K562 (cell line): ENCODE measurements at regions not wholly inside any gene's neighbourhood (a gene's known extent, or its start where the extent isn't known, plus 50 kb on each side); places are given as distances from the start of the nearest gene placed in this dataset.

Source experiments
- ATAC-seq: fragments of 200-7000 bp; cut with Tn5 transposase; 3 replicates; pipeline ENCODE4 v1.9.1; 2020; ENCODE audit warnings: moderate library complexity
- BruUV-seq: library from RNA; stranded (reverse); fragments of 400-500 nt; replicated peaks from 2 replicates; lab custom pipeline; 2021; lab: Mats Ljungman, UMichigan
- CTCF ChIA-PET: fragments of 300-600 bp; formaldehyde crosslinking; extraction: SDS; loops from one replicate; lab custom pipeline; 2021; ENCODE audit warnings: low intra/inter-chr PET ratio; lab: Yijun Ruan, JAX
- POLR2A ChIA-PET: fragments of 300-600, 350-650 bp; sonication (Branson Sonifier 250); formaldehyde crosslinking; extraction: SDS; loops from one replicate; lab custom pipeline; 2021; ENCODE audit warnings: antibody characterized with exemption, inconsistent platforms; lab: Yijun Ruan, JAX
- DNase-seq, 4 experiments: peaks; one replicate each; pipeline versions ENCODE4 v3.0.0 to v3.0.0-alpha.2; 2011 to 2018; ENCODE audit warnings: low spot score in 3 of 4, mixed read lengths in 3 of 4; ENCODE audit errors: extremely low read depth in 1 of 4
- FAIRE-seq: peaks from 2 replicates; lab custom pipeline; 2011; peaks lifted over from hg19 to GRCh38; lab: Jason Lieb, UNC
- H2AFZ ChIP-seq: 2 replicates; pipeline ENCODE4 v1.6.0; 2011; ENCODE audit warnings: low read depth, low read length, control low read depth, inconsistent platforms
- H3K27ac ChIP-seq: fragments of 200-600 bp; 3 replicates; pipeline ENCODE4 v1.8.0; 2011; ENCODE audit warnings: low read depth, mild to moderate bottlenecking, control low read depth, inconsistent platforms, low read length, moderate library complexity, mixed read lengths; ENCODE audit errors: extremely low read depth
- H3K27me3 ChIP-seq, 2 experiments: fragments of 300-600 bp in 1 of 2; 2 replicates in 1 of 2; 3 replicates in 1 of 2; pipeline versions ENCODE4 v1.6.0 to v1.8.0; 2011; ENCODE audit warnings: inconsistent platforms in 2 of 2, low read length in 2 of 2, mild to moderate bottlenecking in 1 of 2, mixed read lengths in 1 of 2, moderate library complexity in 1 of 2; ENCODE audit not compliant: control insufficient read depth in 2 of 2, insufficient read depth in 2 of 2
- H3K36me3 ChIP-seq: fragments of 300-600 bp; 3 replicates; pipeline ENCODE4 v1.8.0; 2011; ENCODE audit warnings: mild to moderate bottlenecking, low read length, inconsistent platforms; ENCODE audit not compliant: control insufficient read depth, insufficient read depth
- H3K4me1 ChIP-seq, 2 experiments: fragments of 200-600 bp in 1 of 2; replicated peaks in 1 of 2; 2 replicates in 1 of 2; 3 replicates in 1 of 2; pipeline versions ENCODE4 v1.5.1 to v1.8.0; 2011; ENCODE audit warnings: inconsistent platforms in 2 of 2, low read length in 2 of 2, mild to moderate bottlenecking in 1 of 2, mixed read lengths in 1 of 2, moderate library complexity in 1 of 2; ENCODE audit not compliant: control insufficient read depth in 2 of 2, insufficient read depth in 2 of 2
- H3K4me2 ChIP-seq: 2 replicates; pipeline ENCODE4 v1.6.1; 2011; ENCODE audit warnings: low read length, control low read depth, inconsistent platforms, mixed read lengths; ENCODE audit not compliant: insufficient read depth
- H3K4me3 ChIP-seq: fragments of 200-600 bp; sonication (generic), shearing (Covaris generic); 2 replicates; pipeline ENCODE4 v1.5.1; 2016; ENCODE audit warnings: control low read depth, inconsistent platforms
- H3K79me2 ChIP-seq: fragments of 200-600 bp; 3 replicates; pipeline ENCODE4 v1.8.0; 2011; ENCODE audit warnings: low read length, inconsistent platforms; ENCODE audit not compliant: control insufficient read depth, insufficient read depth
- H3K9ac ChIP-seq, 2 experiments: 2 replicates each; pipeline versions ENCODE4 v1.6.0 to v1.6.1; 2011; ENCODE audit warnings: low read depth in 2 of 2, low read length in 2 of 2, control low read depth in 1 of 2, inconsistent platforms in 1 of 2, mild to moderate bottlenecking in 1 of 2, mixed read lengths in 1 of 2; ENCODE audit not compliant: insufficient read depth in 1 of 2
- H3K9me1 ChIP-seq: one replicate; pipeline ENCODE4 v1.6.0; 2011; ENCODE audit warnings: inconsistent platforms, mild to moderate bottlenecking, low read length, moderate library complexity; ENCODE audit not compliant: control insufficient read depth, insufficient read depth
- H3K9me3 ChIP-seq: replicated peaks from 2 replicates; pipeline ENCODE4 v1.5.1; 2011; ENCODE audit warnings: low read depth, low read length, inconsistent platforms; ENCODE audit not compliant: control insufficient read depth, insufficient read depth
- H4K20me1 ChIP-seq: replicated peaks from 2 replicates; pipeline ENCODE4 v1.6.1; 2011; ENCODE audit warnings: low read length, inconsistent platforms, mixed read lengths; ENCODE audit not compliant: control insufficient read depth, insufficient read depth
- CTCFL ChIP-seq: IDR thresholded peaks from 2 replicates; pipeline ENCODE4 v1.6.1; 2011; ENCODE audit warnings: borderline replicate concordance, low read depth, mild to moderate bottlenecking, moderate library complexity, low read length; ENCODE audit not compliant: insufficient read depth, poor library complexity, severe bottlenecking
- KLF13 ChIP-seq: fragments of 450-650 bp; IDR thresholded peaks from 2 replicates; pipeline ENCODE4 v1.6.1; 2016; ENCODE audit warnings: missing genetic modification characterization, low read depth, mild to moderate bottlenecking, missing compliant biosample characterization, moderate library complexity, borderline replicate concordance
- MXI1 ChIP-seq: IDR thresholded peaks from 2 replicates; pipeline ENCODE4 v1.6.1; 2011; ENCODE audit warnings: low read depth, mild to moderate bottlenecking, improper control_type of control experiment, low read length
- NFIX ChIP-seq: fragments of 250-450 bp; sonication (Bioruptor Pico); IDR thresholded peaks from 2 replicates; pipeline ENCODE4 v1.4.0; 2020; ENCODE audit warnings: low read depth, mild to moderate bottlenecking, moderate library complexity
- PHB ChIP-seq: fragments of 250-450 bp; sonication (Bioruptor Pico); IDR thresholded peaks from 2 replicates; pipeline ENCODE4 v1.5.0; 2021
- SRSF9 ChIP-seq: fragments of 200-400 bp; formaldehyde crosslinking; IDR thresholded peaks from 2 replicates; pipeline ENCODE4 v1.6.1; 2017; ENCODE audit warnings: low read depth, low read length, borderline replicate concordance
- WGBS: fragments of 100-300 bp; shearing (Covaris generic); methylation state at CpG from one replicate; pipeline ENCODE4 v1.1.6; 2016; ENCODE audit warnings: low coverage, mixed read lengths; ENCODE audit not compliant: insufficient coverage; ENCODE audit errors: missing lambda C conversion rate; 5-methylcytosine and 5-hydroxymethylcytosine counted together
- in situ Hi-C: fragments of 300-500 bp; cut with MboI; formaldehyde crosslinking; loops from 4 replicates; pipeline ENCODE4 v1.15.0; 2018; ENCODE audit warnings: inconsistent platforms, mixed read lengths
- intact Hi-C: fragments of 100-400 bp; cut with micrococcal nuclease; formaldehyde crosslinking; loops from 2 replicates; pipeline ENCODE4 v1.14.2; 2022

- H3K4me3 ChIP-seq: no peak overlapping the region
- H3K4me1 ChIP-seq: no peaks in the 10 kb centered on the region
- H3K27me3 ChIP-seq: no peaks in the 10 kb centered on the region
- H3K36me3 ChIP-seq: no peaks in the 10 kb centered on the region
- no peak overlapping the region for H3K9ac ChIP-seq
- intact Hi-C loops: no loop called here
- ATAC-seq (no peak), DNase-seq (no peak), FAIRE-seq (no peak)
- H3K27ac ChIP-seq: no peak overlapping the region
- no peak for TF ChIP-seq CTCFL
- no peak for TF ChIP-seq MXI1
- no peak for TF ChIP-seq KLF13 (tag)
- no peak for TF ChIP-seq NFIX
- no peak for TF ChIP-seq SRSF9
- TF ChIP-seq PHB (CRISPR knock-in tag): no peak
- WGBS: 7% methylated on average over 3 of the region's 3 CpGs
- ChIA-PET CTCF (no interaction called here), POLR2A (no interaction called here)
- no TSS peak for BruUV-seq
- no peaks in the 10 kb centered on the region for H3K9me3 ChIP-seq
- no peak overlapping the region for H2AFZ ChIP-seq
- H3K4me2 ChIP-seq: no peak overlapping the region
- no peaks in the 10 kb centered on the region for H3K9me1 ChIP-seq
- no peaks in the 10 kb centered on the region for H4K20me1 ChIP-seq
- no peaks in the 10 kb centered on the region for H3K79me2 ChIP-seq
- in situ Hi-C loops: no loop called here
Observed at GRCh38 chr13:65500481-65500880, 1729.7 kb downstream of the PCDH9 start.
